Natural killer cell (primary cell): ENCODE measurements at regions not wholly inside any gene's neighbourhood (a gene's known extent, or its start where the extent isn't known, plus 50 kb on each side); places are given as distances from the start of the nearest gene placed in this dataset.

ENCODE experiments used
- ATAC-seq, 3 donors: fragments of 150-1000 bp in 2 of 3; fragments of 200-7000 bp in 1 of 3; cut with Tn5 transposase; 1 replicate in 1 of 3; 2 replicates in 2 of 3; pipeline ENCODE4 v1.10.0; 2021; ENCODE audit warnings: mild to moderate bottlenecking in 2 of 3, moderate library complexity in 2 of 3
- DNase-seq, 2 donors: peaks; one replicate each; pipeline versions ENCODE4 v3.0.0 to v3.0.0-alpha.2; 2013 to 2021; ENCODE audit warnings: mixed read lengths in 1 of 2
- H3K27ac ChIP-seq: one replicate; pipeline ENCODE4 v1.5.1; 2013; ENCODE audit warnings: mild to moderate bottlenecking, low read length
- H3K27me3 ChIP-seq: one replicate; pipeline ENCODE4 v1.6.1; 2013; ENCODE audit warnings: low read length; ENCODE audit not compliant: control insufficient read depth, insufficient read depth
- H3K36me3 ChIP-seq: one replicate; pipeline ENCODE4 v1.6.1; 2013; ENCODE audit warnings: low read length; ENCODE audit not compliant: control insufficient read depth, insufficient read depth
- H3K4me1 ChIP-seq: one replicate; pipeline ENCODE4 v1.6.1; 2013; ENCODE audit warnings: low read length; ENCODE audit not compliant: control insufficient read depth, insufficient read depth
- H3K4me3 ChIP-seq: one replicate; pipeline ENCODE4 v1.5.1; 2013; ENCODE audit warnings: low read length
- H3K9me3 ChIP-seq: one replicate; pipeline ENCODE4 v1.6.1; 2013; ENCODE audit warnings: low read length; ENCODE audit not compliant: control insufficient read depth, insufficient read depth
- H3K27ac Mint-ChIP-seq, 2 donors: one replicate each; pipeline ENCODE4 v1.8.0; 2022; ENCODE audit warnings: mild to moderate bottlenecking in 2 of 2, mixed read lengths in 2 of 2, moderate library complexity in 1 of 2
- H3K27me3 Mint-ChIP-seq, 2 donors: one replicate each; pipeline ENCODE4 v1.8.0; 2022; ENCODE audit warnings: low read depth in 2 of 2, mixed read lengths in 2 of 2
- H3K36me3 Mint-ChIP-seq: one replicate; pipeline ENCODE4 v1.8.0; 2022; ENCODE audit warnings: mixed read lengths
- H3K4me1 Mint-ChIP-seq, 2 donors: one replicate each; pipeline ENCODE4 v1.8.0; 2022; ENCODE audit warnings: mixed read lengths in 2 of 2
- H3K4me3 Mint-ChIP-seq: one replicate; pipeline ENCODE4 v1.8.0; 2022; ENCODE audit warnings: mild to moderate bottlenecking, moderate library complexity, mixed read lengths
- H3K9me3 Mint-ChIP-seq, 2 donors: one replicate each; pipeline ENCODE4 v1.8.0; 2022; ENCODE audit warnings: mixed read lengths in 2 of 2
- CTCF ChIP-seq: fragments of 200-600 bp; IDR thresholded peaks from one replicate; pipeline ENCODE4 v1.8.0; 2022; ENCODE audit warnings: antibody characterized with exemption
- WGBS: methylation state at CpG from one replicate; pipeline ENCODE4 v1.1.7; 2013; ENCODE audit warnings: missing lambda C conversion rate; ENCODE audit not compliant: insufficient coverage; 5-methylcytosine and 5-hydroxymethylcytosine counted together
- intact Hi-C: fragments of 100-400 bp; cut with micrococcal nuclease; formaldehyde crosslinking; loops from one replicate; pipeline ENCODE4 v1.14.2; 2022

GRCh38 chr1:29450591-29450990, 214.3 kb downstream of the PTPRU start:
- Mint-ChIP-seq H3K9me3 (no peaks in the 10 kb centered on the region), H3K27ac (no peak overlapping the region), H3K36me3 (no peaks in the 10 kb centered on the region), H3K27me3 (no peaks in the 10 kb centered on the region), H3K4me1 (no peaks in the 10 kb centered on the region), H3K4me3 (no peak overlapping the region)
- H3K4me3 ChIP-seq = no peak overlapping the region
- H3K36me3 ChIP-seq = no peaks in the 10 kb centered on the region
- 81% methylated on average over 10 of the region's 10 CpGs for WGBS
- no peaks in the 10 kb centered on the region for H3K27me3 ChIP-seq
- H3K4me1 ChIP-seq = no peaks in the 10 kb centered on the region
- no peak for TF ChIP-seq CTCF
- no peaks in the 10 kb centered on the region for H3K9me3 ChIP-seq
- intact Hi-C loops = no loop called here
- H3K27ac ChIP-seq = no peak overlapping the region
- ATAC-seq (no peak), DNase-seq (no peak)

DNA sequence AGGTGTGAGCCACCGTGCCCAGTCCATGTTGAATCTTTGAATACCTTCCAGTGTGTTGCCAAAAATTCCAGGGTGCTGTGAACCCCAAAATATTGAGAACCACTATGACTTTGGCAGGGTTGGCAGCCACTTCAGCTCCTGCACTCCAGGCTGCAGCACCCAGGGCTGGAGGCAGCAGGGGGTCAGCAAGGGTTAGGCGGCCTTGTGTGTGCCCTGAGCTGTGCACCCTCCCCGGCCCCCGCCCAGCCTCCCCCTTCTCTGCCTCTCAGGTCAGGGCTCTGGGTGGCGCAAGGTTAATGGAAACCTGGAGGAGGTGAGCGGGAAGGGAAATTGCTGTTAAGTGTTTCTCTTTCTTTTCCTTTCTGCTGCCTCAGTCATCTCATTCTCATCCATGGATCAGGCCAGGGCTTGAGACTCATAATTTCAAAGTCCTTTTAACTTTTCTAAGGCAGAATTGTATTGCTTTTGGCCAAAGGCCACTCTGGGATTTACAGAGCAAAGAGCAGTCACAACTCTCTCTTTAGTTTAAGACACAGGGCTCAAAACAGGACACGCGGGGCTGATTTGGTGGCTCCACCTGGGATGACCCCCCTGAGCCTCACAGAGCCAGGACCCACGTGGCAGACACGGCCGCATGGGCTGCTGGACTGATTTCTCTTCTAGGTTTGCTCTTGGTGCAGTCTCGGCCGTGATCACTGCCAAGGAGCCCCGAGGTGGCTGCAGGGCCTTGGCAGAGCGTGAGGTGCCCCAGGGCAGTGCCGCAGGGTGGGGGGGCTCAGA, 212.3 kb downstream of the PTPRU start:
- Mint-ChIP-seq H3K27me3 (peaks cover 0 to 6% of the 10 kb centered on the region in 2 donors), H3K4me3 (no peak overlapping the region), H3K36me3 (no peaks in the 10 kb centered on the region), H3K9me3 (no peaks in the 10 kb centered on the region), H3K4me1 (no peaks in the 10 kb centered on the region), H3K27ac (no peak overlapping the region)
- ATAC-seq = no peak
- Histone ChIP-seq H3K27me3 (no peaks in the 10 kb centered on the region), H3K27ac (no peak overlapping the region), H3K4me1 (no peaks in the 10 kb centered on the region), H3K36me3 (no peaks in the 10 kb centered on the region), H3K4me3 (no peak overlapping the region), H3K9me3 (no peaks in the 10 kb centered on the region)
- no peak for DNase-seq
- intact Hi-C loops = no loop called here
- 81% methylated on average over 13 of the region's 16 CpGs for WGBS
- TF ChIP-seq CTCF = no peak

GRCh38 chr1:29447368-29447767, 211.0 kb downstream of the PTPRU start:
- no peaks in the 10 kb centered on the region for H3K4me1 Mint-ChIP-seq
- peaks cover 0 to 6% of the 10 kb centered on the region in 2 donors for H3K27me3 Mint-ChIP-seq
- WGBS = 85% methylated on average over 3 of the region's 3 CpGs
- Histone ChIP-seq H3K36me3 (no peaks in the 10 kb centered on the region), H3K9me3 (no peaks in the 10 kb centered on the region), H3K27ac (no peak overlapping the region), H3K4me1 (no peaks in the 10 kb centered on the region), H3K27me3 (no peaks in the 10 kb centered on the region), H3K4me3 (no peak overlapping the region)
- DNase-seq (no peak), ATAC-seq (no peak)
- H3K4me3 Mint-ChIP-seq = no peak overlapping the region
- H3K9me3 Mint-ChIP-seq = no peaks in the 10 kb centered on the region
- intact Hi-C loops = no loop called here
- no peak for TF ChIP-seq CTCF
- H3K36me3 Mint-ChIP-seq = no peaks in the 10 kb centered on the region
- no peak overlapping the region for H3K27ac Mint-ChIP-seq
